Common myeloid progenitor, CD34-positive (primary cell): ENCODE measurements at regions not wholly inside any gene's neighbourhood (a gene's known extent, or its start where the extent isn't known, plus 50 kb on each side); places are given as distances from the start of the nearest gene placed in this dataset.
"Not testable (repeated sequence)": the region's sequence is repeated elsewhere in the genome, so short reads cannot be mapped to it uniquely, and the experiment has no call there.

Experiments
- CTCF ChIA-PET: fragments of 350-600 bp; sonication (Branson Sonifier 250); formaldehyde crosslinking; loops from one replicate; lab custom pipeline; 2021; ENCODE audit warnings: antibody characterized with exemption; lab: Charles Lee
- POLR2A ChIA-PET: fragments of 350-600 bp; sonication (Branson Sonifier 250); formaldehyde crosslinking; loops from one replicate; lab custom pipeline; 2021; ENCODE audit warnings: antibody characterized with exemption; lab: Charles Lee
- DNase-seq, 3 donors: peaks; one replicate each; pipeline versions ENCODE4 v3.0.0 to v3.0.0-alpha.2; 2013
- H3K27ac ChIP-seq, 2 experiments: 1 replicate in 1 of 2; 2 replicates in 1 of 2; pipeline ENCODE4 v1.7.0; 2013; ENCODE audit warnings: inconsistent platforms in 2 of 2, low read length in 2 of 2, mild to moderate bottlenecking in 2 of 2, low read depth in 1 of 2, moderate library complexity in 1 of 2; ENCODE audit not compliant: severe bottlenecking in 2 of 2, insufficient read depth in 1 of 2, poor library complexity in 1 of 2
- H3K27me3 ChIP-seq, 5 experiments: replicated peaks in 2 of 5; 1 replicate in 3 of 5; 2 replicates in 2 of 5; pipeline versions ENCODE4 v1.6.1 to v1.7.0; 2013; ENCODE audit warnings: low read length in 4 of 5, mild to moderate bottlenecking in 2 of 5, moderate library complexity in 2 of 5, inconsistent platforms in 1 of 5; ENCODE audit not compliant: insufficient read depth in 5 of 5, control insufficient read depth in 4 of 5
- H3K36me3 ChIP-seq, 4 experiments: 1 replicate in 2 of 4; 2 replicates in 2 of 4; pipeline versions ENCODE4 v1.6.1 to v1.7.0; 2013; ENCODE audit warnings: low read length in 3 of 4, control low read depth in 1 of 4, mild to moderate bottlenecking in 1 of 4; ENCODE audit not compliant: control insufficient read depth in 4 of 4, insufficient read depth in 4 of 4
- H3K4me1 ChIP-seq, 4 experiments: 1 replicate in 3 of 4; 2 replicates in 1 of 4; pipeline versions ENCODE4 v1.6.1 to v1.7.1; 2013; ENCODE audit warnings: low read length in 3 of 4, mild to moderate bottlenecking in 3 of 4, control low read depth in 1 of 4, inconsistent platforms in 1 of 4, moderate library complexity in 1 of 4; ENCODE audit not compliant: control insufficient read depth in 4 of 4, insufficient read depth in 4 of 4; ENCODE audit errors: control extremely low read depth in 1 of 4
- H3K4me3 ChIP-seq, 7 experiments: 1 replicate in 4 of 7; 2 replicates in 3 of 7; pipeline versions ENCODE4 v1.5.1 to v1.7.0; 2013; ENCODE audit warnings: mild to moderate bottlenecking in 7 of 7, low read length in 6 of 7, moderate library complexity in 6 of 7, inconsistent platforms in 2 of 7, low read depth in 2 of 7, control low read depth in 1 of 7; ENCODE audit not compliant: insufficient read depth in 4 of 7, control insufficient read depth in 1 of 7; ENCODE audit errors: extremely low read depth in 1 of 7
- H3K9me3 ChIP-seq, 5 experiments: 1 replicate in 4 of 5; 2 replicates in 1 of 5; pipeline versions ENCODE4 v1.6.1 to v1.7.1; 2013; ENCODE audit warnings: low read length in 4 of 5, mild to moderate bottlenecking in 2 of 5, inconsistent platforms in 1 of 5, low read depth in 1 of 5, moderate library complexity in 1 of 5; ENCODE audit not compliant: control insufficient read depth in 4 of 5, insufficient read depth in 2 of 5; ENCODE audit errors: control extremely low read depth in 1 of 5
- WGBS: methylation state at CpG from one replicate; pipeline ENCODE4 v1.1.5; 2013; ENCODE audit not compliant: insufficient coverage; 5-methylcytosine and 5-hydroxymethylcytosine counted together

DNA sequence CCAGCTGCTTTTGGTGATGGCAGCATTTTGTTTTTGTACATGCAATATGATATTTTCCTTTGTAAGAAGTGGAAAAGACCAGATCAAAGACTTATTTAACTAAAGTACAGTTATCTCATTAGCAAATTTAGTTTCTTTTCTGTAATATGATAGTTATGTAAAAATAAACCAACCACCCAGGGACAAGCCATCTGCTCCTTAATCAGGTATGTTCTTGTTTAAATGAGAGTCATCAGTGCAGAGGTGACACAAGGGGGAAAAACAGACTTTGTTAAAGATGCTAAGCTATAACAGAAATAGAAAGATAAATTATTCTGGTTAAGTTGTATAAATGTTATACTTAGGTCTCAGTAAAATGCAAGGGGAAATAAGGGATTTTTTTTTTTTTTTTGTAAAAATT, 805.7 kb upstream of the SEMA6A start:
- H3K27ac ChIP-seq: no peak overlapping the region
- no peaks in the 10 kb centered on the region for H3K4me1 ChIP-seq
- DNase-seq: no peak
- H3K4me3 ChIP-seq: no peak overlapping the region
- no peaks in the 10 kb centered on the region for H3K9me3 ChIP-seq
- CTCF ChIA-PET: interaction anchor here (0.7 kb wide), 1 partner anchor 72 kb away, joined by 4 read pairs; no protein-coding TSS in a partner anchor
- no peaks in the 10 kb centered on the region for H3K27me3 ChIP-seq
- H3K36me3 ChIP-seq: no peaks in the 10 kb centered on the region
- POLR2A ChIA-PET: no interaction called here

- Histone ChIP-seq H3K27me3 (no peaks in the 10 kb centered on the region), H3K36me3 (no peaks in the 10 kb centered on the region), H3K4me3 (no peak overlapping the region), H3K27ac (no peak overlapping the region), H3K4me1 (no peaks in the 10 kb centered on the region), H3K9me3 (no peaks in the 10 kb centered on the region)
- ChIA-PET CTCF (interaction anchor here (0.7 kb wide), 1 partner anchor 72 kb away, joined by 4 read pairs; no protein-coding TSS in a partner anchor), POLR2A (no interaction called here)
- WGBS: no CpG with 5 or more reads among the region's 3 CpGs
- DNase-seq: no peak
Measured at GRCh38 chr5:117379521-117379920, 804.9 kb upstream of the SEMA6A start.

GRCh38 chr5:117376748-117377147, 802.1 kb upstream of the SEMA6A start:
- ChIA-PET CTCF (interaction anchor here (0.6 kb wide), 1 partner anchor 171 kb away, joined by 3 read pairs; no protein-coding TSS in a partner anchor), POLR2A (no interaction called here)
- no peaks in the 10 kb centered on the region for H3K9me3 ChIP-seq
- no peaks in the 10 kb centered on the region for H3K4me1 ChIP-seq
- H3K4me3 ChIP-seq: no peak overlapping the region
- H3K27ac ChIP-seq: no peak overlapping the region
- no peaks in the 10 kb centered on the region for H3K36me3 ChIP-seq
- 100% methylated on average over 1 of the region's 2 CpGs for WGBS
- no peak for DNase-seq
- H3K27me3 ChIP-seq: no peaks in the 10 kb centered on the region

DNA sequence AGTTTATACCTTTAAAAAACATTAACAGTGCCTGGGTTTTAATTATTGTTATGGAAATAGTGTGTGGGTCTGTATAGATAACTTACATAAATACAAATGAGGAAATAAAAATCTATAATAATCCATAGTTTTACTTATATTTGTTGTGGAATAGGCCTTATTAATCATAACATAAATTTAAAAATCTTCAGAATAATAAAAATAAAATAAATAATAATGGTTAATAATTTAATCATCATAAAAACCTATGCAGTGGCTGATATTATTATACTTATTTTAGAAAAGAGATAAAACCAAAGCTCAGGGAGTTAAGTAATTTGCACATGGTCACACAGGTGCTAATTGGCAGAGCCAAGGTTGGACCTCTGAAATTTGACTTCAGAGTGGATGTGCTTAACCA, 785.3 kb upstream of the SEMA6A start:
- peaks cover 0 to 2% (median 0%) of the 10 kb centered on the region in 5 experiments for H3K9me3 ChIP-seq
- H3K4me3 ChIP-seq: no peak overlapping the region
- H3K4me1 ChIP-seq: no peaks in the 10 kb centered on the region
- ChIA-PET CTCF (no interaction called here), POLR2A (no interaction called here)
- no peaks in the 10 kb centered on the region for H3K36me3 ChIP-seq
- H3K27ac ChIP-seq: no peak overlapping the region
- DNase-seq: no peak
- H3K27me3 ChIP-seq: no peaks in the 10 kb centered on the region

- ChIA-PET POLR2A (no interaction called here), CTCF (no interaction called here)
- Histone ChIP-seq H3K4me1 (no peaks in the 10 kb centered on the region), H3K36me3 (no peaks in the 10 kb centered on the region), H3K4me3 (no peak overlapping the region), H3K27me3 (no peaks in the 10 kb centered on the region), H3K9me3 (no peaks in the 10 kb centered on the region), H3K27ac (no peak overlapping the region)
- DNase-seq: no peak
- WGBS: 86% methylated on average over 1 of the region's 3 CpGs
Measured at GRCh38 chr5:117357886-117358285, 783.3 kb upstream of the SEMA6A start.

GRCh38 chr5:117347280-117347679, 772.7 kb upstream of the SEMA6A start:
- H3K4me1 ChIP-seq: no peaks in the 10 kb centered on the region
- DNase-seq: no peak
- ChIA-PET POLR2A (no interaction called here), CTCF (no interaction called here)
- H3K27ac ChIP-seq: no peak overlapping the region
- no CpG with 5 or more reads among the region's 2 CpGs for WGBS
- peaks cover 0 to 2% (median 0%) of the 10 kb centered on the region in 5 experiments for H3K9me3 ChIP-seq
- H3K27me3 ChIP-seq: no peaks in the 10 kb centered on the region
- H3K4me3 ChIP-seq: no peak overlapping the region
- H3K36me3 ChIP-seq: no peaks in the 10 kb centered on the region

DNA sequence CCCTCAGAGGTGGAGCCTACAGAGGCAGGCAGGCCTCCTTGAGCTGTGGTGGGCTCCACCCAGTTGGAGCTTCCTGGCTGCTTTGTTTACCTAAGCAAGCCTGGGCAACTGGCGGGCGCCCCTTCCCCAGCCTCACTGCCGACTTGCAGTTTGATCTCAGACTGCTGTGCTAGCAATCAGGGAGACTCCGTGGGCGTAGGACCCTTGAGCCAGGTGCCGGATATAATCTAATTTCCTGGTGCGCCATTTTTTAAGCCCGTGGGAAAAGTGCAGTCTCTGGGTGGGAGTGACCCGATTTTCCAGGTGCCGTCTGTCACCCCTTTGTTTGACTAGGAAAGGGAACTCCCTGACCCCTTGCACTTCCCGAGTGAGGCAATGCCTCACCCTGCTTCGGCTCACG, 769.1 kb upstream of the SEMA6A start:
- CTCF ChIA-PET: interaction anchor here (1.0 kb wide), 1 partner anchor 9 kb away, joined by 3 read pairs; no protein-coding TSS in a partner anchor
- POLR2A ChIA-PET, H3K36me3 ChIP-seq, DNase-seq, H3K9me3 ChIP-seq, H3K4me3 ChIP-seq, H3K27me3 ChIP-seq, H3K4me1 ChIP-seq, H3K27ac ChIP-seq: not testable (repeated sequence)
- 76% methylated on average over 9 of the region's 13 CpGs for WGBS
